Calu3 (cell line): ENCODE measurements at regions not wholly inside any gene's neighbourhood (a gene's known extent, or its start where the extent isn't known, plus 50 kb on each side); places are given as distances from the start of the nearest gene placed in this dataset.
"Not testable (repeated sequence)": the region's sequence is repeated elsewhere in the genome, so short reads cannot be mapped to it uniquely, and the experiment has no call there.

Experiments
- BruUV-seq: library from RNA; stranded (reverse); fragments of 400-500 nt; replicated peaks from 2 replicates; lab custom pipeline; 2021; lab: Mats Ljungman, UMichigan
- CTCF ChIA-PET: fragments of 300-600 bp; sonication (Branson Sonifier 250); formaldehyde crosslinking; loops from one replicate; lab custom pipeline; 2022; ENCODE audit warnings: antibody characterized with exemption; lab: Charles Lee
- DNase-seq: peaks from one replicate; pipeline ENCODE4 v3.0.0; 2022
- H3K27ac Mint-ChIP-seq: one replicate; pipeline ENCODE4 v1.8.0; 2022; ENCODE audit warnings: mixed read lengths; ENCODE audit not compliant: unreplicated experiment
- H3K27me3 Mint-ChIP-seq: one replicate; pipeline ENCODE4 v1.8.0; 2022; ENCODE audit warnings: mixed read lengths; ENCODE audit not compliant: unreplicated experiment
- H3K36me3 Mint-ChIP-seq: one replicate; pipeline ENCODE4 v1.8.0; 2022; ENCODE audit warnings: mild to moderate bottlenecking, moderate library complexity, mixed read lengths; ENCODE audit not compliant: insufficient read depth, unreplicated experiment
- H3K4me1 Mint-ChIP-seq: one replicate; pipeline ENCODE4 v1.8.0; 2022; ENCODE audit warnings: mild to moderate bottlenecking, low read depth, mixed read lengths; ENCODE audit not compliant: unreplicated experiment
- H3K4me3 Mint-ChIP-seq: one replicate; pipeline ENCODE4 v1.8.0; 2022; ENCODE audit warnings: mild to moderate bottlenecking, low read depth, moderate library complexity, mixed read lengths; ENCODE audit not compliant: unreplicated experiment
- H3K9me3 Mint-ChIP-seq: one replicate; pipeline ENCODE4 v1.8.0; 2022; ENCODE audit warnings: low read depth, mixed read lengths; ENCODE audit not compliant: unreplicated experiment
- intact Hi-C: fragments of 100-400 bp; cut with micrococcal nuclease; formaldehyde crosslinking; loops from one replicate; pipeline ENCODE4 v1.10.0; 2022; ENCODE audit not compliant: unreplicated experiment
- TF ChIP-seq, protein P1 (sequence below): fragments of 200-600 bp; IDR thresholded peaks from one replicate; pipeline ENCODE4 v1.8.0; 2022; ENCODE audit warnings: antibody characterized with exemption; ENCODE audit not compliant: unreplicated experiment

DNA sequence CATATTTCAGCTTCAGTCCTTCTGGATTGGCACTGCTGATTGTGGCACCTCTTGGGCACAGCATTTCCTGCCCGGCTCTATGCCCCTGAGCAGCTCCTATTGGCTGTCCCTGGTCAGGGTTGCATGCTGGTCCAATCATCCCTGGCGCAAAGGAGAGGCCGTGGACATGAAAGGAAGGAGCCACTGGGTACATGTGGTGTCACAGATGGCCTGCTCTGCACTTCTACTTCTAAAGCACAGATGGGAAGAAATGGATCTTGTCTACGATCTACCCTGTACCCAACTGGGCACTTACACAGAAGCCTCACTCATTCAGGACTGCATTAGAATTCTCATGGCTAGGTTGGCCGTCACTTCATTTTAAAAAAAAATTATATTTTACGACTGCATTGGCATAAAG lies 232.5 kb downstream of the SHQ1 start:
- no peaks in the 10 kb centered on the region for H3K27me3 Mint-ChIP-seq
- no peak overlapping the region for H3K27ac Mint-ChIP-seq
- CTCF ChIA-PET = no interaction called here
- intact Hi-C loops = no loop called here
- no peak for DNase-seq
- no peak overlapping the region for H3K4me3 Mint-ChIP-seq
- peaks cover 9% of the 10 kb centered on the region for H3K4me1 Mint-ChIP-seq
- TF ChIP-seq, protein P1, sequence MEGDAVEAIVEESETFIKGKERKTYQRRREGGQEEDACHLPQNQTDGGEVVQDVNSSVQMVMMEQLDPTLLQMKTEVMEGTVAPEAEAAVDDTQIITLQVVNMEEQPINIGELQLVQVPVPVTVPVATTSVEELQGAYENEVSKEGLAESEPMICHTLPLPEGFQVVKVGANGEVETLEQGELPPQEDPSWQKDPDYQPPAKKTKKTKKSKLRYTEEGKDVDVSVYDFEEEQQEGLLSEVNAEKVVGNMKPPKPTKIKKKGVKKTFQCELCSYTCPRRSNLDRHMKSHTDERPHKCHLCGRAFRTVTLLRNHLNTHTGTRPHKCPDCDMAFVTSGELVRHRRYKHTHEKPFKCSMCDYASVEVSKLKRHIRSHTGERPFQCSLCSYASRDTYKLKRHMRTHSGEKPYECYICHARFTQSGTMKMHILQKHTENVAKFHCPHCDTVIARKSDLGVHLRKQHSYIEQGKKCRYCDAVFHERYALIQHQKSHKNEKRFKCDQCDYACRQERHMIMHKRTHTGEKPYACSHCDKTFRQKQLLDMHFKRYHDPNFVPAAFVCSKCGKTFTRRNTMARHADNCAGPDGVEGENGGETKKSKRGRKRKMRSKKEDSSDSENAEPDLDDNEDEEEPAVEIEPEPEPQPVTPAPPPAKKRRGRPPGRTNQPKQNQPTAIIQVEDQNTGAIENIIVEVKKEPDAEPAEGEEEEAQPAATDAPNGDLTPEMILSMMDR = no peak
- H3K36me3 Mint-ChIP-seq = no peaks in the 10 kb centered on the region
- no TSS peak for BruUV-seq
- peaks cover 6% of the 10 kb centered on the region for H3K9me3 Mint-ChIP-seq

DNA sequence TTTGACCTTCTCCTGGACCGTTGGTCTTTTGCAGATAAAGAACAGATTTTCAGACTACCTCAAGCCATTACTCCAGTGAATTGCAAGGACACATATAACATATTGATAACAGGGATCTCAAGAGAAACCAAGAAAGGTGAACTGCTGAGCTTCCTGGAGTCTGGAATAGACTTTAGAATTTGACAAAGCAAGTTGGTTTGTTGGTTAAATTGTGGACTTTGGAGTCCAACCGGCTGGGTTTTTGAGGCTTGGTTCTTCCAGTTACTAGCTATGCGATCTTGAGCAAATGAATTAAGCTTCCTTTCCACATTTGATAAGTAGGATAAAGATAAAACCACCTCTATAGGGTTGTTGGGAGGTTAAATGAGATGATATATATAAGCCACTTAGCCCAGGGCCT lies 233.1 kb downstream of the SHQ1 start:
- DNase-seq = no peak
- no peak overlapping the region for H3K4me3 Mint-ChIP-seq
- H3K4me1 Mint-ChIP-seq = peaks cover 9% of the 10 kb centered on the region
- H3K27me3 Mint-ChIP-seq = no peaks in the 10 kb centered on the region
- H3K9me3 Mint-ChIP-seq = peaks cover 6% of the 10 kb centered on the region
- TF ChIP-seq, protein P1 = no peak
- CTCF ChIA-PET = no interaction called here
- H3K36me3 Mint-ChIP-seq = no peaks in the 10 kb centered on the region
- intact Hi-C loops = no loop called here
- no TSS peak for BruUV-seq
- H3K27ac Mint-ChIP-seq = no peak overlapping the region

DNA sequence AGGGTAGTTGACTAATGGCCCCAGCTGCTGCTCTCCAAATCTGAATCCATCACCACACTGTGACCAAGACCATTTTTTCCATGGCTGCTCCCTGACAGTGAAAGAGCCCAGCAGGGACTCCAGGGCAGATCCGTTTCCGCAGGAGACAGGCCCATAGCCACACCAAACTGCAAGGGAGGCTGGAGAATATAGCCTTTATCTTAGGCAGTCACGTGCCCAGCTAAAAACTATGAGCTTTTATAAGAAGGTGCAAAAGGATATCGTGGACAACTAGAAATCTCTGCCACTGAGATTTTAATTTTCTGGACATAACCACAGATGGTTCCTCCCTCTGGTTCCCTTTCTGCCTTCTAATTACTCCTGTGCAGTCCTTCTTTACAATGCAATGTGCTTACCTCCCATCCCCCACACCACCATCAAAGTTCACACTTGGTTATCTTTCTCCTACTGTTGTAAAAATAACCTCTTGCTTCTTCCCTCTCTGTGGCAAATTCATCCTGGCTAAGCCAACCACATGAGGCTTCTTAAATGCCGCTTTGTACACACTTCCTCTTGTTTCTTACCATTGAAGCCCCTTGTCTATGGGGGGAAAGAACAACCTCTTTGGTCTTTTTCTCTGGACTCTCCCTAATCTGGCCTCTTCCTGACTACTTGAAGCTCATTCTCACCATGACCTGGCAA lies 233.7 kb downstream of the SHQ1 start:
- intact Hi-C loops = no loop called here
- CTCF ChIA-PET = no interaction called here

DNA sequence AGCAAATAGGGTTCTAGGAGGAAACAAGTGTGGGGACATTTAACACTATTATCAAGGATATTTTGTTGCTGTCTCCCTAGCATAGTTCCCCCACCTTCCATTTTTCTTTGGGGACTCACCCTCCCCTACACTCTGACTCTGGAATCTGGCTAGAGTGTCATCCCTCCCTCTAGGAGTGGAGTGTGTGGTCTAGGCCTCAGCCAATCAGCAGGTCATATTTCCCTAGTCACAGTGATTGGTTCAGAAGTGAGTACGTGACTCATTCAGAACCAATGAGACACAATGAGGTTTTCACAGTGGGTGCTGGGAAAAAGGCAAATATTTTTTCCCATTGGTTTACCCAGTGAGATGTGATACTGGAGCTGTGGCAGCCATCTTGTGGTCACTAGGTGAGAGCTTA lies 234.4 kb downstream of the SHQ1 start:
- Mint-ChIP-seq H3K27me3 (no peaks in the 10 kb centered on the region), H3K36me3 (no peaks in the 10 kb centered on the region), H3K4me3 (no peak overlapping the region), H3K9me3 (peaks cover 6% of the 10 kb centered on the region), H3K27ac (no peak overlapping the region), H3K4me1 (peaks cover 9% of the 10 kb centered on the region)
- TF ChIP-seq, protein P1 = no peak
- CTCF ChIA-PET = no interaction called here
- no peak for DNase-seq
- intact Hi-C loops = no loop called here
- BruUV-seq = no TSS peak

More for the DNA sequence above, 233.7 kb downstream of the SHQ1 start:
- Mint-ChIP-seq H3K27me3 (no peaks in the 10 kb centered on the region), H3K27ac (no peak overlapping the region), H3K4me1 (peaks cover 9% of the 10 kb centered on the region), H3K36me3 (no peaks in the 10 kb centered on the region), H3K4me3 (no peak overlapping the region), H3K9me3 (peaks cover 6% of the 10 kb centered on the region)
- no TSS peak for BruUV-seq
- DNase-seq = no peak
- TF ChIP-seq, protein P1 = no peak

DNA sequence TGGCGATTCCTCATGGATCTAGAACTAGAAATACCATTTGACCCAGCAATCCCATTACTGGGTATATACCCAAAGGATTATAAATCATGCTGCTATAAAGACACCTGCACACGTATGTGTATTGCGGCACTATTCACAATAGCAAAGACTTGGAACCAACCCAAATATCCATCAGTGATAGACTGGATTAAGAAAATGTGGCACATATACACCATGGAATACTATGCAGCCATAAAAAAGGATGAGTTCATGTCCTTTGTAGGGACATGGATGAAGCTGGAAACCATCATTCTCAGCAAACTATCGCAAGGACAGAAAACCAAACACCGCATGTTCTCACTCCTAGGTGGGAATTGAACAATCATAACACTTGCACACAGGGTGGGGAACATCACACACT lies 239.1 kb downstream of the SHQ1 start:
- DNase-seq, H3K4me3 Mint-ChIP-seq, H3K9me3 Mint-ChIP-seq: not testable (repeated sequence)

More for the DNA sequence above, 239.1 kb downstream of the SHQ1 start:
- BruUV-seq, H3K36me3 Mint-ChIP-seq, H3K27ac Mint-ChIP-seq, CTCF ChIA-PET, intact Hi-C loops, H3K4me1 Mint-ChIP-seq: not testable (repeated sequence)
- H3K27me3 Mint-ChIP-seq = peaks cover 18% of the 10 kb centered on the region
